Left ventricle myocardium inferior (tissue), 1 donor: ENCODE measurements at regions not wholly inside any gene's neighbourhood (a gene's known extent, or its start where the extent isn't known, plus 50 kb on each side); places are given as distances from the start of the nearest gene placed in this dataset.
A peak's percentile ranks its signal among the peaks of the same experiment; 100 is the strongest.

ENCODE experiments used
- DNase-seq: peaks from one replicate; pipeline ENCODE4 v3.0.0-alpha.2; 2020
- H3K27ac ChIP-seq: fragments of 200-600 bp; replicated peaks from 2 replicates; pipeline ENCODE4 v1.8.0; 2021
- H3K27me3 ChIP-seq: fragments of 200-600 bp; 2 replicates; pipeline ENCODE4 v1.8.0; 2021; ENCODE audit warnings: low read depth
- H3K36me3 ChIP-seq: fragments of 200-600 bp; 2 replicates; pipeline ENCODE4 v1.8.0; 2021
- H3K4me1 ChIP-seq: fragments of 200-600 bp; 2 replicates; pipeline ENCODE4 v1.8.0; 2021
- H3K4me3 ChIP-seq: fragments of 200-600 bp; 2 replicates; pipeline ENCODE4 v1.8.0; 2021; ENCODE audit warnings: mild to moderate bottlenecking, moderate library complexity
- H3K9me3 ChIP-seq: fragments of 200-600 bp; replicated peaks from 2 replicates; pipeline ENCODE4 v1.8.0; 2021
- intact Hi-C: fragments of 100-400 bp; cut with micrococcal nuclease; formaldehyde crosslinking; loops from one replicate; pipeline ENCODE4 v1.11.0; 2022
- TF ChIP-seq, protein P1 (sequence below): fragments of 200-600 bp; IDR thresholded peaks from 2 replicates; pipeline ENCODE4 v1.8.0; 2021; ENCODE audit warnings: antibody characterized with exemption, mild to moderate bottlenecking, borderline replicate concordance
- donor health status: DM: no; HTN: yes; CAD: no; lungs with severe emphysema.

DNA sequence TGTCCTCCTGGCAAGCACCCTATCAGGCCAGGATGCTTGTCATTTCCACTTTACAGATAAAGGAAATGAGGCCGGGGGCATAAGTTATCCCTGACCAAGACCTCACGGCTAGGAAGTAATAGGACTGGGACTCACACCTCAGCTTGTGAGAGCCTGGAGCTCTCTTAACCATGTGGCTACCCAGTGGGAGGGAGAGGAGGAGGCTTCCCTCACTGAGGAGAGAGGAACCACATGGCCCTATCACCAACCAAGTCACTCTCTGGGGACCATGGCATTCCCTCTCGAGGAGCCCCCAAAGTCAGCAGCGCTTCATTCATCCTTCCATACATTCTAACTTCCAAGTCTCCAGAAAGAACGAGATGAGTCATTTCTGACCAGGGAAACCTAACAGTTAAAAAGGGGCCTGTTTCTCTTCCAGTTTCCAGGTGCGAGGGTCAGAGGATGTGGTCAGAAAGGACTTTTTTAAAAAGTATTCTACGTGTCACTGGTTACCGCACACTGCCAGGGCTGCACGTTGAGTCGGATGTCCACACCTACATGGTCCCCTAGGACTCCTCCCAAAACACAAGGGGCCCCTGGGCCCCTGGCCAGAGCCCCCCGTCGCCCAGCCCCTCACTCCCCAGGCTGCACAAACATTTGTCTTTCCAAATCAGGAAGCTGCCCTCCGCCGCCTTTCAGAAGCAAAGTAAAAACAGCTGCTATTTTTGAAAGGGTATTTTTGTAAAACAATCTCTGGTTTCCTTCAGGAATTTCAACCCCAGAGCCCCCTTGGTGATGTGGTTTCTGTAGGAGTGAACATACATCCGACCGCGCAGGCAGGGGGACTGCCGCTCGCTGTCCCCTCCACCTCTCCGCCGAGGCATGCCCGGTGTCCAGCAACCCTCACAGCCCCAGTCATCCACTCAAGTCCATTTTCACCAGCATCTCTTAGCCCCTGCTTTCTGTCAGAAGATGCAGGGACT, 128.2 kb upstream of the CHST15 start:
- peaks cover 24% of the 10 kb centered on the region for H3K4me1 ChIP-seq
- intact Hi-C loops = loop anchor here (10.0 kb wide), 1 partner anchor 67 kb away; no protein-coding TSS in a partner anchor
- H3K4me3 ChIP-seq = peak overlapping the region; percentile 55
- H3K27me3 ChIP-seq = peaks cover 60% of the 10 kb centered on the region
- TF ChIP-seq, protein P1, sequence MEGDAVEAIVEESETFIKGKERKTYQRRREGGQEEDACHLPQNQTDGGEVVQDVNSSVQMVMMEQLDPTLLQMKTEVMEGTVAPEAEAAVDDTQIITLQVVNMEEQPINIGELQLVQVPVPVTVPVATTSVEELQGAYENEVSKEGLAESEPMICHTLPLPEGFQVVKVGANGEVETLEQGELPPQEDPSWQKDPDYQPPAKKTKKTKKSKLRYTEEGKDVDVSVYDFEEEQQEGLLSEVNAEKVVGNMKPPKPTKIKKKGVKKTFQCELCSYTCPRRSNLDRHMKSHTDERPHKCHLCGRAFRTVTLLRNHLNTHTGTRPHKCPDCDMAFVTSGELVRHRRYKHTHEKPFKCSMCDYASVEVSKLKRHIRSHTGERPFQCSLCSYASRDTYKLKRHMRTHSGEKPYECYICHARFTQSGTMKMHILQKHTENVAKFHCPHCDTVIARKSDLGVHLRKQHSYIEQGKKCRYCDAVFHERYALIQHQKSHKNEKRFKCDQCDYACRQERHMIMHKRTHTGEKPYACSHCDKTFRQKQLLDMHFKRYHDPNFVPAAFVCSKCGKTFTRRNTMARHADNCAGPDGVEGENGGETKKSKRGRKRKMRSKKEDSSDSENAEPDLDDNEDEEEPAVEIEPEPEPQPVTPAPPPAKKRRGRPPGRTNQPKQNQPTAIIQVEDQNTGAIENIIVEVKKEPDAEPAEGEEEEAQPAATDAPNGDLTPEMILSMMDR = no peak
- no peaks in the 10 kb centered on the region for H3K36me3 ChIP-seq
- no peak for DNase-seq
- peaks cover 6% of the 10 kb centered on the region for H3K9me3 ChIP-seq
- peak overlapping the region; percentile 64 for H3K27ac ChIP-seq

DNA sequence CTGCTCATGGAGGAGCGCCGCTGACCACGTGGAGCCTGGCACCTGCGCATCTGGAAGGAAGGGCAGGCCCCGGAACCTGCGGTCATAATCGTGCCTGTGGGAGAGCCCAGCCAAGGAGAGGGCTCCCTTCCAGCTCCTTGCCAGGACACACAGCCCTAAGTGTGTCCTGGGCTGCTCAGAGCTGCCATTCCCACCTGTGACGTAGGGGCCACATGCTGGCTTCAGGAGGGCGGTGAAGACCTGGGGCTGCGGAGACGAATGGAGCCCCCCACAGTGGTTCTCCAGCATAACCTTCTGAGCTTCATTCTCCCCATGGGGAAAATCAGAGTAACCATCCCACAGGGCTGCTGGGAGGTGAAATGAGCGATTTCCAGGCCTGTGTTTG, 127.6 kb upstream of the CHST15 start:
- Histone ChIP-seq H3K27ac (peak overlapping the region; percentile 64), H3K4me1 (peaks cover 24% of the 10 kb centered on the region), H3K9me3 (peaks cover under 1% of the 10 kb centered on the region), H3K36me3 (no peaks in the 10 kb centered on the region), H3K27me3 (peaks cover 60% of the 10 kb centered on the region), H3K4me3 (peak overlapping the region; percentile 55)
- DNase-seq = no peak
- TF ChIP-seq, protein P1 = no peak
- intact Hi-C loops = loop anchor here (10.0 kb wide), 1 partner anchor 66 kb away; no protein-coding TSS in a partner anchor

DNA sequence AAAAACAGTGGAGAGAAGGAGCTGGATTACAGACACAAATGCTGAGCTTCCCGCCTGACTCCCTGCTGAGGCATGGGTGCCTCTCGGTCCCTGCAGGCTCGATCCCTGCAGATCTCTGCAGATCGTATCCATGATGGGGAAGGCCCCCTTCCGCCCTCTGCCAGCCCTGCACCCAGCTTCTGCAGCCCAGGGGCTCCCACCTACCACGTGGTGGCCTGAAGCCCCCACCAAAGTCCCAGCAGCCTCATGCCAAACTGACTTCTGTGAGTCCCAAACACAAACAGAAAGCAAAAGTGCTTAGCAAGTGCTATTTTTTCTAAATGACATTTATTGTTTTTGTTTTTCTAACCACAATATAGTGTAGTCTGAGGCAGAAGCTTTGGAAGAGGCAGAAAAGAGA, 127.1 kb upstream of the CHST15 start:
- Histone ChIP-seq H3K36me3 (no peaks in the 10 kb centered on the region), H3K27ac (peak overlapping the region; percentile 64), H3K27me3 (peaks cover 60% of the 10 kb centered on the region), H3K4me1 (peaks cover 24% of the 10 kb centered on the region), H3K9me3 (no peaks in the 10 kb centered on the region), H3K4me3 (peak overlapping the region; percentile 55)
- DNase-seq = no peak
- TF ChIP-seq, protein P1 = no peak
- intact Hi-C loops = loop anchor here (10.0 kb wide), 1 partner anchor 66 kb away; no protein-coding TSS in a partner anchor

DNA sequence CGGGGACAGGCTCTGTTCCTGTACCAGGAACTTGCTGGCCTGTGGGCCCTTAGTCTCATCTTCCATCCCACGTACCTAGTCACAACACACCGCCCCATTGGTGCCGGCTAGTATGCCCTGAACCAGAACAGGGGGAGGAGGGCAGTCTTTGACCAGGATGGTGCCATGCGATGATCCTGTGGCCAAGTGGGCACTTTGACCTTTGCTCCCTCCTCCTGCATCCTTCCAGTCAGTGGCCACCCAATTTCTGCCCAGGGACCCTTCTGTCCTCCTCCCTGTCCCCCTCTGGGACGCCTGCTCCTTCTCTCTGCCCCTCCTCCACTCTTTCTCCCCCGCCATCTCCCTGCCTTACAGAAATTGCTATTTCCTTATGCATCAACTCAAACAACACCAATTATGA, 126.3 kb upstream of the CHST15 start:
- Histone ChIP-seq H3K36me3 (no peaks in the 10 kb centered on the region), H3K27ac (no peak overlapping the region), H3K27me3 (peaks cover 60% of the 10 kb centered on the region), H3K9me3 (no peaks in the 10 kb centered on the region), H3K4me3 (no peak overlapping the region), H3K4me1 (peaks cover 24% of the 10 kb centered on the region)
- TF ChIP-seq, protein P1 = no peak
- no peak for DNase-seq
- intact Hi-C loops = loop anchor here (10.0 kb wide), 1 partner anchor 65 kb away; no protein-coding TSS in a partner anchor

DNA sequence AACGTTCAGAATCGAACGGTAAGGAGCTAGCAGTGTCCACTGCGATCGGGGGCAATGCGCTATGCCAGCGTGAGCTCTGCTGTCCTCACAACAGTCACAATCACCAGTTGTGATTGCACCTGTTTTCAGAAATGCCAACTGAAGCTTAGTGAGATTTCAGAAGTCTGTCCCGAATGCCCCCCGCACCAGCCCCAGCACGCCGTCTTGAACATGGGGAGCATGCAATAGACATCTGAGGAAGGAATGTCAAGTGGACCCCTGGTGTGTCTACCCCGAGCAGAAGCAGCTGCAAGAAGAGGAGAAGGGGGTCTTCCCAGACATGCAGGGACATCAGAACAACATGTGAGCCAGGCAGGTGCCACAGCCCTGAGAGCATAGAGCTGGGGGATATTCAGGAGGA, 125.7 kb upstream of the CHST15 start:
- Histone ChIP-seq H3K27me3 (peaks cover 60% of the 10 kb centered on the region), H3K4me1 (peaks cover 24% of the 10 kb centered on the region), H3K4me3 (no peak overlapping the region), H3K9me3 (no peaks in the 10 kb centered on the region), H3K36me3 (no peaks in the 10 kb centered on the region), H3K27ac (no peak overlapping the region)
- DNase-seq = no peak
- intact Hi-C loops = no loop called here
- TF ChIP-seq, protein P1 = no peak
